AG10803 (cell line): ENCODE measurements at regions not wholly inside any gene's neighbourhood (a gene's known extent, or its start where the extent isn't known, plus 50 kb on each side); places are given as distances from the start of the nearest gene placed in this dataset.

Experiments
- DNase-seq: peaks from one replicate; pipeline ENCODE4 v3.0.0; 2010; ENCODE audit warnings: low read depth
- H3K4me3 ChIP-seq: 2 replicates; pipeline ENCODE4 v1.5.1; 2011; ENCODE audit warnings: mild to moderate bottlenecking, low read length, control low read depth
- CTCF ChIP-seq: conservative IDR thresholded peaks from 2 replicates; pipeline ENCODE4 v1.5.1; 2011; ENCODE audit warnings: mild to moderate bottlenecking, low read length, control low read depth, inconsistent platforms

GRCh38 chr6:150456466-150456865 lies 87.7 kb downstream of the IYD start:
- no peak for DNase-seq
- H3K4me3 ChIP-seq: no peak overlapping the region
- TF ChIP-seq CTCF: no peak

GRCh38 chr6:150456902-150457643 lies 88.3 kb downstream of the IYD start:
- no peak for TF ChIP-seq CTCF
- H3K4me3 ChIP-seq: no peak overlapping the region
- DNase-seq: no peak

- no peak overlapping the region for H3K4me3 ChIP-seq
- no peak for DNase-seq
- TF ChIP-seq CTCF: no peak
Measured at GRCh38 chr6:150458579-150458978, 89.8 kb downstream of the IYD start.

- H3K4me3 ChIP-seq: no peak overlapping the region
- no peak for TF ChIP-seq CTCF
- DNase-seq: no peak
Measured at GRCh38 chr6:150463852-150464251, 95.0 kb downstream of the IYD start.

GRCh38 chr6:150464966-150465365 lies 96.2 kb downstream of the IYD start:
- DNase-seq: no peak
- H3K4me3 ChIP-seq: no peak overlapping the region
- no peak for TF ChIP-seq CTCF

- no peak for DNase-seq
- TF ChIP-seq CTCF: no peak
- no peak overlapping the region for H3K4me3 ChIP-seq
Measured at GRCh38 chr6:150465610-150466009, 96.8 kb downstream of the IYD start.

GRCh38 chr6:150466196-150466595 lies 97.4 kb downstream of the IYD start:
- no peak overlapping the region for H3K4me3 ChIP-seq
- TF ChIP-seq CTCF: no peak
- DNase-seq: no peak
